IPS-15b (cell line): ENCODE measurements at regions not wholly inside any gene's neighbourhood (a gene's known extent, or its start where the extent isn't known, plus 50 kb on each side); places are given as distances from the start of the nearest gene placed in this dataset.

Source experiments
- H3K27me3 ChIP-seq: one replicate; pipeline ENCODE4 v1.6.1; 2013; ENCODE audit warnings: low read length; ENCODE audit not compliant: control insufficient read depth, insufficient read depth
- H3K36me3 ChIP-seq: one replicate; pipeline ENCODE4 v1.6.1; 2013; ENCODE audit warnings: low read length; ENCODE audit not compliant: control insufficient read depth, insufficient read depth
- H3K4me1 ChIP-seq: one replicate; pipeline ENCODE4 v1.6.1; 2013; ENCODE audit warnings: mild to moderate bottlenecking, low read length; ENCODE audit not compliant: control insufficient read depth, insufficient read depth
- H3K4me3 ChIP-seq: one replicate; pipeline ENCODE4 v1.5.1; 2013; ENCODE audit warnings: low read depth, low read length
- H3K9ac ChIP-seq: one replicate; pipeline ENCODE4 v1.6.1; 2013; ENCODE audit warnings: low read depth, mild to moderate bottlenecking, low read length
- H3K9me3 ChIP-seq: one replicate; pipeline ENCODE4 v1.6.1; 2013; ENCODE audit warnings: mild to moderate bottlenecking, low read length; ENCODE audit not compliant: control insufficient read depth, insufficient read depth

DNA sequence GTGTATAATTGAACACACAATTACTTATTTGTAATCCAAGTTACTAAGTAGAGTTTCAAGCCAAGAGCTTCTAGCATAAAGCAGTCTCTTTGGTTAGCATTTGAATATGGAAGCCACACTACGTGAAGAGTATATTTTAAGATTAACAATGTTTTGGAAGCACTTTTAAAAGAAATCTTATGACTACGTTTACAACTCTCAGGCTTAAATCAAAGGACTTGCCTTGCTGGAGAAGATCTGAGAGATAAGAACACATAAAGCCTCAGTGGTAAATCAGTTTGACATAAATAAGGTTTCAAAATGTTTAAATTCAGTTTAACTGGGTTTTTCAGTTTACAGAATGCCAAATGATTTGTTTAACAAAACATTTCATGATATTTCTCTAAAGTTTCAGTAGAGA, 161.9 kb upstream of the PDE3A start:
- Histone ChIP-seq H3K4me3 (no peak overlapping the region), H3K27me3 (no peaks in the 10 kb centered on the region), H3K9me3 (no peaks in the 10 kb centered on the region), H3K9ac (no peak overlapping the region), H3K36me3 (no peaks in the 10 kb centered on the region), H3K4me1 (no peaks in the 10 kb centered on the region)

DNA sequence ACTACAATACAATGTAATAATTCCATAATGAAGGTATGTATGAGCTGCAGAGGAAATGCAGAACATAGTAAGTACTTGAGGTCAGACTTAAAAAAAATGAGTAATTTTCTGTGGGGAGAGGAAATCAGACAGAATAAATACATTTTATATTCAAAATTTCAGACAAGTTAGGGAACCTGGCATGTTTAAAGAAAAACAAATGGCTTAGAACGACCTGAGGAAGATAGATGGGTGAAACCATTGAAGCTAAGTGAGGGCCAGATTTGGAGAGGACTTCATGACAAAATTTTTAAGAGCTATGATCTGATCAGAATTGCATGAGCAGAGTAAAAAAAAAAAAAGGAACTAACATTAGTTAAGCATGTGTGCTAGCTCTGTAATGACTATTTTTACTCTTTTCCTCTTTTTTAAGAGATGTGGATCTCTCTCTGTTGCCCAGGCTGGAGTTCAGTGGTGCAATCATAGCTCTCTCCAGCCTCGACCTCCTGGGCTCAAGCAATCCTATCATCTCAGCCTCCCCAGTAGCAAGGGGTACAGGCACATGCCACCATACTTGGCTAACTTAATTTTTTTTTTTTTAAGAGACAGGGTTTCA, 157.6 kb upstream of the PDE3A start:
- Histone ChIP-seq H3K4me1 (peaks cover 14% of the 10 kb centered on the region), H3K9ac (no peak overlapping the region), H3K27me3 (no peaks in the 10 kb centered on the region)

DNA sequence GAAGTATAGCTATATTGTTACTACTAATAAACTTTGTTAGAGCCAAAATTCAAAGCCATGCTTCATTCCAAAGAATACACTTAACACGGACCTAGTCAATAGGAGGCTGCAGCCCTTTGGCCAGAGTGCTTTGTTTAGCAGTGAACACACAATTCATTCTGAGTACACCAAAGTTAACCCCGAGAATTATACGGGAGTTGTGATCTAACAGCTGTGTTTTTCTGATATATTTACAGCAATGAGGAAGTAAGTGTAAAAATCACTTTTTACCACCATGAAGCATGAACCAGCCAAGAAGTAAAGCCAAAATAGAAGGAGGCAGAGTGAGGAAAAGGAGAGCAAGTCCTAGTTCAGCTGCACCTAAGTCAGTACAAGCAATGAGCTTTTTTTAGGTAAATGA, 156.8 kb upstream of the PDE3A start:
- Histone ChIP-seq H3K27me3 (no peaks in the 10 kb centered on the region), H3K9ac (no peak overlapping the region), H3K4me3 (no peak overlapping the region), H3K4me1 (peaks cover 14% of the 10 kb centered on the region), H3K36me3 (no peaks in the 10 kb centered on the region), H3K9me3 (no peaks in the 10 kb centered on the region)

More for the DNA sequence above, 157.6 kb upstream of the PDE3A start:
- Histone ChIP-seq H3K36me3 (no peaks in the 10 kb centered on the region), H3K9me3 (no peaks in the 10 kb centered on the region), H3K4me3 (no peak overlapping the region)

DNA sequence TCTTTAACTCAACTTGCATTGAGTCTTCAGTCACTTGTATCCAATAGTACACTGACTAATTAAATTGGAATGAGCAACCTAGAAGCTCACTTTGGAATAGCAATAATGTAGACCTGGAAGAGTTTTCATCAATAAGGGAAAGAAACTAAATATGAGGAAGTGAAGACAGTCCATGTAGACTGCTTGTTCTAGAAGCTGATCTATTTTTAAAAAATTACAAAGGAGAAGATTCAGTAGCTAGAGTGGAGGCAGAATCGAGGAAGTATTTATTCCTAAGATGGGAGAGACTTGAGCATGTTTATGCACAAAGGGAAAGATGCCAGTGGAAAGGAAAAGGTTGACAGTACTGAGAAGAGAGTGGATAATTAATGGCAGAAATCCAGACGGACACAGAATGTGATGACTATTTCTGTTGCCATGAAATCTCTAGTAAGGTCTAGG, 156.3 kb upstream of the PDE3A start:
- Histone ChIP-seq H3K9ac (no peak overlapping the region), H3K27me3 (no peaks in the 10 kb centered on the region), H3K36me3 (no peaks in the 10 kb centered on the region), H3K4me3 (no peak overlapping the region), H3K4me1 (peaks cover 14% of the 10 kb centered on the region), H3K9me3 (no peaks in the 10 kb centered on the region)

DNA sequence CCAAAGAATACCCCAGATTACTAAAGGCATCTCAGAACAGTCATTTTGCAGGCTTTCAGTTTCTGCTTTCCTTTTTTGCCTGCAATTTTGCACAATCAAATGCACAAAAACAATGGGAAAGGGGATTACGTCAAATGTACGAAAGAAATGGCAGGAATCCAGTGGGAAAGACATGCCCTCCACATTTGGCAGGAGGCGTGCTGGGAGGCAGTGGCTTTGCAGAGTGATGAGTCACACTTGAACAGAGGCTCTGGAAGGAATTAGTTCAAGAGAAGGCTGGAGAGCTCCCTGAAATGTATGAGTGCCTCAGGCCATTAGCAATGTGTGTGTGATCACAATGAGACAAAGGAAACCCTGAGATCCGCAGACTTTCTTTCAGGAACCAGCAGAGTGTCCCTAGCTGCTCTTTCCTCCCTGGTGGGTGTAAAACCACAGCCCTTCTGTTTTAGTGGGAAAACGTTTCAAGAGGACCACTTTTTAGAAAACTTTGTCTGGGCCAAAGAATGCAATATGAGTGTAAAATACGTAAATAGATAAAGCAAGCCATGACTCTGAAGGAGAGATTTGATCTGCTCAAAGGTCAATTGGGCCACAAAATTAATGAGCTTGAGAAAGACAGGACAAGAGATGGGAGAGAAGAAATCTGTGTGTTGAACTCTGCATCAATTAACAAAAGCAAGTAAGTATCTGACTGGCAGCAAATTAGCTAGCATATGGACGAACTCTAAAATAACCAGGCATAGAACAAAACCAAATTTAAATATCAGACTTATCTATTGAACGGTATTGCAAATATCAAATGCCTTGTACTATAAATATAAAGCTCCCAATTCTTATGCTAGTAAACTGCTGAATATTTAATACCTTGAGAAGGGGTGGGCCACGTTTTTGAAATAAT, 155.4 kb upstream of the PDE3A start:
- H3K36me3 ChIP-seq: no peaks in the 10 kb centered on the region
- H3K9me3 ChIP-seq: no peaks in the 10 kb centered on the region
- no peak overlapping the region for H3K9ac ChIP-seq
- no peaks in the 10 kb centered on the region for H3K27me3 ChIP-seq
- peaks cover 14% of the 10 kb centered on the region for H3K4me1 ChIP-seq
- no peak overlapping the region for H3K4me3 ChIP-seq

DNA sequence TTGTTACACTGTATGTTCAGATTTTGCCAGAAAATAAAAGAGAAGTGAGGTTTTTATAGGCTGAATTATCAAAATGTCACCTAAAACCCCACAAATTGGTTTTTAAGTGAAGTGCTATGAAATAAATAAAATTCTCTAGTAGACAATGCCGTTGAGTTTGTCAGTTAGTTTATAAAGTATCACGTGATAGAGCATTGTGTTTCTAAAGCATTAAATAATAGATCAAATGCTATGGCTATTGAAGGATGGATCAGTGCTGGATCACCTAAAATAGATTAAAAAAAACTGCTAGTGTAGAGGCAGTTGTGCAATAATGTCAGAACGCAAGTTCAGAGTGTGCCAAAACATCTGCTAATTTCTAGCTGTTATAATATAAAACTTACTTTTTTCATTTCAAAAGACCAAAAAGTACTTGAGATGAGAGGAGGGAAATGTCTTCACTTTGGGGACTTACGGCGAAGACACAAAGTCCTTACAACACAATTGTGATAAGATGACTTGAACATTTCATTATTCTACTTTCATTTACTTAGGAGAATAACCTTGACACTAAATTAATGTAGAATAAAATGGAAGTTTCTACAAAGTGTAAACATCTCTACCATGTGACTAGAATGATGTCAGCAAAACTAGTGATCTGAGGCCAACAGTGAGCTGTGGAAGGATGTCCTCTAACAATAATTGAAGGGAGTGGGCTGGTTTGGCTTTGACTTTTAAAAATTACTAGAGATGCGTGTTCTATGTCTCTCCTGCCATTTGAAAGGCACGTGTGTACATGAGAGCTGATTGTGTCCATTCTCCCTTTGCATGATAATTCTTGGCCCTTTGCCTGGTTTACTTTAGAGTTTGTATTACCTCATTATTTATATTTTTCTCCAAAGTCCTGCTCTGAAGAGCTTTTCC, 154.4 kb upstream of the PDE3A start:
- Histone ChIP-seq H3K36me3 (no peaks in the 10 kb centered on the region), H3K4me1 (peaks cover 14% of the 10 kb centered on the region), H3K9me3 (no peaks in the 10 kb centered on the region), H3K4me3 (no peak overlapping the region), H3K9ac (no peak overlapping the region), H3K27me3 (no peaks in the 10 kb centered on the region)

DNA sequence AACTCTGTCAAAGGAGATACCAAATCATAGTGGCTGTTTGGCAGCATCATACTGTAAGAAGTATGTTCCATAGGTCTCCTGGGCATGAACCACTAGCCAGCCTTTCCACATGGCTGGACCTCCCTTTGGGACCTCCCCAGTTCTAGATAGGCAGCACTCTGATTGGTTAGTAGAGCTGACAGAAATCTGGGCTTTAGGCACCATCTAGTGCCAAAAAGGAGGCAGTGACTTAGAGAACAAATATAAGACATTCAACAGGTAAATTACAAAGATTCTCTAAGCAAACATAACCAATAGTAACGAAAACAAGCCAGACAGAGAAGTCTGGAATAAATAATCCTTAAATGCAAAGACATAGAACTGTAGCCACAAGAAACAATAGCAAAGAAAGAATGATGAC, 148.0 kb upstream of the PDE3A start:
- no peak overlapping the region for H3K4me3 ChIP-seq
- H3K9me3 ChIP-seq: no peaks in the 10 kb centered on the region
- H3K27me3 ChIP-seq: no peaks in the 10 kb centered on the region
- H3K36me3 ChIP-seq: no peaks in the 10 kb centered on the region
- H3K4me1 ChIP-seq: no peaks in the 10 kb centered on the region
- no peak overlapping the region for H3K9ac ChIP-seq

DNA sequence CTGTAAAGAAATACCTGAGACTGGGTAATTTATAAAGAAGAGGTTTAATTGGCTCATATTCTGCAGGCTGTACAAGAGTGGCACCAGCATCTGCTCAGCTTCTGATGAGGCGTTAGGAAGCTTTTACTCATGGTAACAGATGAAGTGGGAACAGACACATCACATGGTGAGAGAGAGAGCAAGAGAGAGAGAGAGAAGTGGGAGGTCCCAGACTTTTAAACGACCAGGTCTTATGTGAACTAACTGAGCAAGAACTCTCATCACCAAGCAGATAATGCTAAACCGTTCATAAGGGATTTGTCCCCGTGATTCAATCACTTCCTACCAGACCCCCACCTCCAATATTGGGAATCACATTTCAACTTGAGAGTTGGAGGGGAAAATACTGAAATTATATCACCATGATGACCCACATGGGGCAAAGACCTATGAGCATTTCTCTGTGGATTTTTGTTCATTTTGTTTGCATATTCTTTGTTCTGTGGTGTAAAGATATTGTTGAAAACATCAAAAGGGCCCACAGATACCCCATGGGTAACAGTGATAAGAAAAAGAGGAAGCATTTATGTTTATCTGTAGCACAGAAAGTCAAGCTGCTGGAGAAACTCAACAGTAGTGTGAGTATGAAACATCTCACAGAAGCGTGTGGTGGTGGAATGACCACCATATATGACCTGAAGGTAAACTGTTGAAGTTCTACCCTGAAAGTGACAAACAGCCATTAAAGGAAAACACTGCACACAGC, 135.2 kb upstream of the PDE3A start:
- Histone ChIP-seq H3K9ac (no peak overlapping the region), H3K27me3 (no peaks in the 10 kb centered on the region), H3K4me1 (no peaks in the 10 kb centered on the region), H3K36me3 (no peaks in the 10 kb centered on the region), H3K4me3 (no peak overlapping the region), H3K9me3 (no peaks in the 10 kb centered on the region)

DNA sequence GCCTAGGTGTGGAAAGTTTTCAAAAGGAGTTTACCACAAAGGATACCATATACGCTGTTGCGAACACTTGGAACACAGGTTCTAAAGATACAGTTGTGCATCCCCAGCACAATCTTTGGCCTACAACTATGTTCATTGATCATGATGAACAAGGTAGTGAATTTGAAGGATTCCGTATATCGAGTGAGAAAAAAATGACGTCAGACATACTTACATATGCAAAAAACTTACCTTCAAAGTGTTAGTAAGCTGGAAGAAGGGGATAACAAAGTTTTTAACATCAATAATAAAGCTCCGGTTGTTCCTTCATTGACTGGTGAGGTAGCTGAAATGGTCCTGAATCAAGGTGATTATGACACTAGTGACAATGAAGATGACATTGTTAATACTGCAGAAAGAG, 133.9 kb upstream of the PDE3A start:
- no peaks in the 10 kb centered on the region for H3K9me3 ChIP-seq
- no peaks in the 10 kb centered on the region for H3K4me1 ChIP-seq
- no peaks in the 10 kb centered on the region for H3K27me3 ChIP-seq
- H3K4me3 ChIP-seq: no peak overlapping the region
- no peak overlapping the region for H3K9ac ChIP-seq
- no peaks in the 10 kb centered on the region for H3K36me3 ChIP-seq

DNA sequence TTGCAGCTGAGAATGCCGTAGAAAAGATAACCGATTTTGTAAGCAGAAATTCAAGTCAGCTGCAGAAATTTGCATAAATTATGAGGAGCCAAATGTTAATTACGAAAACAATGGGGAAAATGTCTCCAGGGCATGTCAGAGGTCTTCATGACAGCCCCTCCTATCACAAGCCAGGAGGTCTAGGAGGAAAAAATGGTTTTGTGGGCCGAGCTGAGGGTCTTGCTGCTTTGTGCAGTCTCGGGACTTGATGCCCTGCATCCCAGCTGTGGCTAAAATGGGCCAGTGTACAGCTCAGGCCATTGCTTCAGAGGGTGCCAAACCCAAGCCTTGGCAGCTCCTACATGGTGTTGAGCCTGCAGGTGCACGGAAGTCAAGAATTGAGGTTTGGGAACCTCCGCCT, 131.2 kb upstream of the PDE3A start:
- Histone ChIP-seq H3K27me3 (no peaks in the 10 kb centered on the region), H3K4me1 (no peaks in the 10 kb centered on the region), H3K9ac (no peak overlapping the region), H3K9me3 (no peaks in the 10 kb centered on the region), H3K4me3 (no peak overlapping the region), H3K36me3 (no peaks in the 10 kb centered on the region)

DNA sequence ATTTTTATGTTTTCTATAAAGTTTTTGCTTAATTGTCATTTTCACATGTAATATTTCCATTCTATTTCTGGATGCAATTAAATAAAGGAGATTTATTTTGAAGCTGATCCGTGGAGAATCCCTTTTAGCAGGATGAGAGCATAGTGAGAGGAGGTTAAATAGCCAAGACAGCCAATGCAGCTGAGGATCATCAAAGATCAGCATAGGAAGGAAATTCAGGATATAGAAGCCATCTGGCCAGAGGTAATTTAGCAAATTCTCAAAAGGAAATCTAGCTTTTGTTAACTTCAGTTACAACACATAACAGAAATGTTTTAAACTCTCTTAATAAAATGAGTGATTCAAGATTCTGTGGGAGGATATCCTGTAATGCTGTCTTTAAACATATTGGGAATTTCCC, 122.8 kb upstream of the PDE3A start:
- Histone ChIP-seq H3K4me1 (no peaks in the 10 kb centered on the region), H3K4me3 (no peak overlapping the region), H3K9me3 (no peaks in the 10 kb centered on the region), H3K36me3 (no peaks in the 10 kb centered on the region), H3K27me3 (no peaks in the 10 kb centered on the region), H3K9ac (no peak overlapping the region)
